ENCODE measurements at regions not wholly inside any gene's neighbourhood (a gene's known extent, or its start where the extent isn't known, plus 50 kb on each side); places are given as distances from the start of the nearest gene placed in this dataset.

DNA sequence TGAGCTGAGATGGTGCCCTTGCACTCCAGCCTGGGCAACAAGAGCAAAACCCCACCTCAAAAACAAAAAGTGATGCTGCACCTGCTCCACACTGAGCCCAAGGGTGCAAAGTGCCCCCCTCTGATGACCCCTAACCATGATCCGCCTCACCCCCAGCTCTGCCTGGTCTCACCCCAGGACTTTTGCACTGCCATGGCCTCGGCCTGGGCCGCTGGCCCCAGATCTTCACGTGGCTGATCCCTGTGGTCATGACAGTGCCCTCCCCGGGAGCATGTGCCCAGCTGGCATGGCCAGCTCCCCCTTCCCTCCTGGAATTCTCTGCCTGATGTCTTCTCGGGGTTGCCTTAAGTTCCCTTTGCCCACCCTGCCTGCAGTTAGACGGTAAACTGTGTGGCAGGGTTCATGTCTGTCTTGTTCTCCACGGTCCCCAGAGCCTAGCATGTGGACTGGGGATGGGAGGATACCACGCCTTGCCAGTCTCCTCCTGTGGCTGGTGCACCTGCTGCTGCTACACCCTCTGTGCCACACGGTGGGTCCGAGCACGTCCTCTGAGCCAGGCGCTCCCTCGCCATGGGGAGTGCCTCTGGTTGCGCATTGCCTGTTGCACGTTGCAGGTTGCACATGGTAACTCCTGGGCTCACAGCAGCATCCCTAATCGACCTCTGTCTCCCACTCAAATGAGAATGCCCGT, 77.4 kb upstream of the PPP1R26 start:
- TF ChIP-seq, protein P1, sequence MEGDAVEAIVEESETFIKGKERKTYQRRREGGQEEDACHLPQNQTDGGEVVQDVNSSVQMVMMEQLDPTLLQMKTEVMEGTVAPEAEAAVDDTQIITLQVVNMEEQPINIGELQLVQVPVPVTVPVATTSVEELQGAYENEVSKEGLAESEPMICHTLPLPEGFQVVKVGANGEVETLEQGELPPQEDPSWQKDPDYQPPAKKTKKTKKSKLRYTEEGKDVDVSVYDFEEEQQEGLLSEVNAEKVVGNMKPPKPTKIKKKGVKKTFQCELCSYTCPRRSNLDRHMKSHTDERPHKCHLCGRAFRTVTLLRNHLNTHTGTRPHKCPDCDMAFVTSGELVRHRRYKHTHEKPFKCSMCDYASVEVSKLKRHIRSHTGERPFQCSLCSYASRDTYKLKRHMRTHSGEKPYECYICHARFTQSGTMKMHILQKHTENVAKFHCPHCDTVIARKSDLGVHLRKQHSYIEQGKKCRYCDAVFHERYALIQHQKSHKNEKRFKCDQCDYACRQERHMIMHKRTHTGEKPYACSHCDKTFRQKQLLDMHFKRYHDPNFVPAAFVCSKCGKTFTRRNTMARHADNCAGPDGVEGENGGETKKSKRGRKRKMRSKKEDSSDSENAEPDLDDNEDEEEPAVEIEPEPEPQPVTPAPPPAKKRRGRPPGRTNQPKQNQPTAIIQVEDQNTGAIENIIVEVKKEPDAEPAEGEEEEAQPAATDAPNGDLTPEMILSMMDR (conservative IDR thresholded peaks at IDR 0.05; ENCODE audit: low read depth, low read length), result no peak
- TF ChIP-seq POLR2A (IDR thresholded peaks at IDR 0.05; ENCODE audit: low read depth, low read length) (no peak), RCOR1 (IDR thresholded peaks at IDR 0.05; ENCODE audit: insufficient replicate concordance, low read length) (no peak)

Measured in IMR-90 (cell line).